Caco-2 (cell line): ENCODE measurements at regions not wholly inside any gene's neighbourhood (a gene's known extent, or its start where the extent isn't known, plus 50 kb on each side); places are given as distances from the start of the nearest gene placed in this dataset.
"Not testable (repeated sequence)": the region's sequence is repeated elsewhere in the genome, so short reads cannot be mapped to it uniquely, and the experiment has no call there.

Source experiments
- BruUV-seq: library from RNA; stranded (reverse); fragments of 400-500 nt; replicated peaks from 2 replicates; lab custom pipeline; 2021; lab: Mats Ljungman, UMichigan
- CTCF ChIA-PET: fragments of 300-600 bp; sonication (Branson Sonifier 250); formaldehyde crosslinking; loops from one replicate; lab custom pipeline; 2022; ENCODE audit warnings: antibody characterized with exemption; lab: Charles Lee
- POLR2A ChIA-PET: fragments of 300-600 bp; sonication (Branson Sonifier 250); formaldehyde crosslinking; loops from one replicate; lab custom pipeline; 2022; ENCODE audit warnings: antibody characterized with exemption; lab: Charles Lee
- DNase-seq, 2 experiments: peaks; one replicate each; pipeline versions ENCODE4 v3.0.0 to v3.0.0-alpha.2; 2020 to 2022
- H3K27me3 ChIP-seq: replicated peaks from 2 replicates; pipeline ENCODE4 v1.6.0; 2011; ENCODE audit warnings: low read length; ENCODE audit not compliant: control insufficient read depth, insufficient read depth
- H3K36me3 ChIP-seq: 2 replicates; pipeline ENCODE4 v1.5.1; 2011; ENCODE audit warnings: low read length; ENCODE audit not compliant: control insufficient read depth, insufficient read depth
- H3K4me1 ChIP-seq: fragments of 250-450 bp; sonication (Bioruptor Pico); 2 replicates; pipeline ENCODE4 v1.5.1; 2020; ENCODE audit warnings: mild to moderate bottlenecking
- H3K4me3 ChIP-seq: 2 replicates; pipeline ENCODE4 v1.5.1; 2011; ENCODE audit warnings: low read depth, mild to moderate bottlenecking, control low read depth, low read length
- H3K9me3 ChIP-seq: fragments of 250-450 bp; sonication (Bioruptor Pico); 2 replicates; pipeline ENCODE4 v1.5.1; 2020; ENCODE audit warnings: mild to moderate bottlenecking, moderate library complexity
- H3K27ac Mint-ChIP-seq: one replicate; pipeline ENCODE4 v1.8.0; 2022; ENCODE audit warnings: mixed read lengths; ENCODE audit not compliant: unreplicated experiment
- H3K27me3 Mint-ChIP-seq: one replicate; pipeline ENCODE4 v1.8.0; 2022; ENCODE audit warnings: mixed read lengths; ENCODE audit not compliant: insufficient read depth, unreplicated experiment
- H3K36me3 Mint-ChIP-seq: one replicate; pipeline ENCODE4 v1.8.0; 2022; ENCODE audit warnings: mild to moderate bottlenecking, mixed read lengths; ENCODE audit not compliant: insufficient read depth, unreplicated experiment
- H3K4me1 Mint-ChIP-seq: one replicate; pipeline ENCODE4 v1.8.0; 2022; ENCODE audit warnings: low read depth, mixed read lengths; ENCODE audit not compliant: unreplicated experiment
- H3K4me3 Mint-ChIP-seq: one replicate; pipeline ENCODE4 v1.8.0; 2022; ENCODE audit warnings: mild to moderate bottlenecking, moderate library complexity, mixed read lengths; ENCODE audit not compliant: unreplicated experiment
- H3K9me3 Mint-ChIP-seq: one replicate; pipeline ENCODE4 v1.8.0; 2022; ENCODE audit warnings: mixed read lengths; ENCODE audit not compliant: unreplicated experiment
- intact Hi-C: fragments of 100-400 bp; cut with micrococcal nuclease; formaldehyde crosslinking; loops from one replicate; pipeline ENCODE4 v1.10.0; 2022; ENCODE audit not compliant: unreplicated experiment

GRCh38 chr2:111505267-111505666 is 378.7 kb downstream of the ANAPC1 start:
- H3K4me1 Mint-ChIP-seq, POLR2A ChIA-PET, H3K4me1 ChIP-seq, H3K36me3 Mint-ChIP-seq, H3K9me3 Mint-ChIP-seq, BruUV-seq, H3K27me3 Mint-ChIP-seq, H3K27ac Mint-ChIP-seq, H3K36me3 ChIP-seq, intact Hi-C loops, DNase-seq, H3K27me3 ChIP-seq, H3K4me3 ChIP-seq, H3K9me3 ChIP-seq, H3K4me3 Mint-ChIP-seq: not testable (repeated sequence)
- CTCF ChIA-PET, result interaction anchor here (0.7 kb wide), 1 partner anchor 186 kb away, joined by 3 read pairs; no protein-coding TSS in a partner anchor

GRCh38 chr2:111506936-111507335 is 377.1 kb downstream of the ANAPC1 start:
- H3K4me1 ChIP-seq, H3K27me3 ChIP-seq, BruUV-seq, H3K4me3 Mint-ChIP-seq, POLR2A ChIA-PET, DNase-seq, H3K9me3 Mint-ChIP-seq, H3K36me3 Mint-ChIP-seq, H3K27me3 Mint-ChIP-seq, CTCF ChIA-PET, H3K9me3 ChIP-seq, H3K27ac Mint-ChIP-seq, intact Hi-C loops, H3K36me3 ChIP-seq, H3K4me1 Mint-ChIP-seq, H3K4me3 ChIP-seq: not testable (repeated sequence)

GRCh38 chr2:111509225-111509869 is 374.6 kb downstream of the ANAPC1 start:
- H3K4me3 Mint-ChIP-seq, H3K4me3 ChIP-seq, H3K9me3 ChIP-seq, H3K27ac Mint-ChIP-seq, DNase-seq, CTCF ChIA-PET, H3K36me3 ChIP-seq, H3K4me1 ChIP-seq, POLR2A ChIA-PET, H3K4me1 Mint-ChIP-seq, BruUV-seq, H3K27me3 ChIP-seq, H3K36me3 Mint-ChIP-seq, intact Hi-C loops, H3K27me3 Mint-ChIP-seq, H3K9me3 Mint-ChIP-seq: not testable (repeated sequence)

DNA sequence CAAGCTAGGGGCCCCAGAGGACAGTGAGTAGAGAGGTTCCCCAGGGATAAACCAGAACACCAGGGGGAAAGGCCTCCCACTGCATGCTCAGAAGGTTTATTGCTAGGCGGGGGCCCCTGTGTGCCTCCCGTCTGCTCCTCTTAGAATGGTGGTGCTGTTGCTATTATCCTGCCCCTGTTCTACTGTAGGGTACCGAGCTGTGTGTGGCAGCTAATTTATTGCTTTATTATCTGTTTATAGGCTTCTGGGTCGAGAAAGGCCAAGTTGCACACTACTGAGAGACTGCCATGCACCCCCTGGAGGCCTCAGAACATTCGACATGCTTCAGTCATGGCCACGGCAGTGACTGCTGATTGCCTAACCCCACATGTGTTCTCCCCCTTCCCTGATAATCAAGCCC is 373.6 kb downstream of the ANAPC1 start:
- H3K9me3 ChIP-seq, H3K27me3 ChIP-seq, POLR2A ChIA-PET, H3K27ac Mint-ChIP-seq, BruUV-seq, H3K4me3 Mint-ChIP-seq, H3K4me3 ChIP-seq, H3K4me1 Mint-ChIP-seq, intact Hi-C loops, DNase-seq, H3K36me3 ChIP-seq, H3K9me3 Mint-ChIP-seq, CTCF ChIA-PET, H3K4me1 ChIP-seq, H3K27me3 Mint-ChIP-seq, H3K36me3 Mint-ChIP-seq: not testable (repeated sequence)

- H3K4me3 ChIP-seq, H3K36me3 Mint-ChIP-seq, intact Hi-C loops, H3K4me1 Mint-ChIP-seq, H3K4me3 Mint-ChIP-seq, H3K27me3 ChIP-seq, H3K9me3 ChIP-seq, POLR2A ChIA-PET, DNase-seq, H3K27ac Mint-ChIP-seq, H3K4me1 ChIP-seq, H3K27me3 Mint-ChIP-seq, BruUV-seq, CTCF ChIA-PET, H3K9me3 Mint-ChIP-seq, H3K36me3 ChIP-seq: not testable (repeated sequence)
Measured at GRCh38 chr2:111511062-111511461, 372.9 kb downstream of the ANAPC1 start.

- H3K4me1 ChIP-seq, BruUV-seq, H3K9me3 Mint-ChIP-seq, H3K4me3 Mint-ChIP-seq, H3K9me3 ChIP-seq, H3K27me3 ChIP-seq, H3K36me3 Mint-ChIP-seq, H3K4me1 Mint-ChIP-seq, CTCF ChIA-PET, DNase-seq, POLR2A ChIA-PET, H3K27me3 Mint-ChIP-seq, intact Hi-C loops, H3K4me3 ChIP-seq, H3K27ac Mint-ChIP-seq, H3K36me3 ChIP-seq: not testable (repeated sequence)
Measured at GRCh38 chr2:111512378-111512777, 371.6 kb downstream of the ANAPC1 start.

- BruUV-seq, H3K27ac Mint-ChIP-seq, intact Hi-C loops, CTCF ChIA-PET, H3K36me3 ChIP-seq, H3K4me1 Mint-ChIP-seq, H3K27me3 ChIP-seq, H3K36me3 Mint-ChIP-seq, H3K27me3 Mint-ChIP-seq, H3K4me3 Mint-ChIP-seq, POLR2A ChIA-PET, H3K4me3 ChIP-seq, H3K9me3 ChIP-seq, DNase-seq, H3K9me3 Mint-ChIP-seq, H3K4me1 ChIP-seq: not testable (repeated sequence)
Measured at GRCh38 chr2:111514138-111514537, 369.9 kb downstream of the ANAPC1 start.
